ENCODE measurements at regions not wholly inside any gene's neighbourhood (a gene's known extent, or its start where the extent isn't known, plus 50 kb on each side); places are given as distances from the start of the nearest gene placed in this dataset.

- Histone ChIP-seq H3K9me3 (ENCODE audit: control insufficient read depth in 2 of 2, insufficient read depth in 1 of 2, low read depth in 1 of 2, low read length in 1 of 2) (no peaks in the 10 kb centered on the region), H3K4me3 (ENCODE audit: low read depth in 1 of 2, low read length in 2 of 2) (no peak overlapping the region), H3K27me3 (ENCODE audit: control insufficient read depth in 1 of 2, insufficient read depth in 2 of 2, low read length in 2 of 2) (no peaks in the 10 kb centered on the region), H3K4me1 (ENCODE audit: control insufficient read depth in 2 of 2, insufficient read depth in 2 of 2, low read length in 1 of 2) (no peaks in the 10 kb centered on the region), H3K27ac (ENCODE audit: low read depth in 2 of 2, low read length in 1 of 2) (no peak overlapping the region), H3K36me3 (ENCODE audit: control insufficient read depth in 2 of 2, insufficient read depth in 2 of 2, low read length in 1 of 2) (no peaks in the 10 kb centered on the region)
Measured at GRCh38 chr6:81813305-81813704, 60.8 kb upstream of the TENT5A start.

- WGBS, 2 donors, result 76 to 79% methylated on average over 4 of the region's 4 CpGs
- Histone ChIP-seq H3K9me3 (ENCODE audit: control insufficient read depth in 2 of 2, insufficient read depth in 1 of 2, low read depth in 1 of 2, low read length in 1 of 2) (no peaks in the 10 kb centered on the region), H3K4me3 (ENCODE audit: low read depth in 1 of 2, low read length in 2 of 2) (no peak overlapping the region)
Measured at GRCh38 chr6:81812401-81812800, 59.9 kb upstream of the TENT5A start.

GRCh38 chr6:81808851-81809570 lies 56.5 kb upstream of the TENT5A start:
- H3K9me3 ChIP-seq (ENCODE audit: control insufficient read depth in 2 of 2, insufficient read depth in 1 of 2, low read depth in 1 of 2, low read length in 1 of 2), result no peaks in the 10 kb centered on the region
- H3K4me1 ChIP-seq (ENCODE audit: control insufficient read depth in 2 of 2, insufficient read depth in 2 of 2, low read length in 1 of 2), result no peaks in the 10 kb centered on the region
- H3K27ac ChIP-seq (ENCODE audit: low read depth in 2 of 2, low read length in 1 of 2), result no peak overlapping the region
- H3K27me3 ChIP-seq (ENCODE audit: control insufficient read depth in 1 of 2, insufficient read depth in 2 of 2, low read length in 2 of 2), result no peaks in the 10 kb centered on the region
- H3K4me3 ChIP-seq (ENCODE audit: low read depth in 1 of 2, low read length in 2 of 2), result no peak overlapping the region
- 33 to 42% methylated on average over 6 of the region's 6 CpGs for WGBS, 2 donors
- H3K36me3 ChIP-seq (ENCODE audit: control insufficient read depth in 2 of 2, insufficient read depth in 2 of 2, low read length in 1 of 2), result no peaks in the 10 kb centered on the region

More at GRCh38 chr6:81812401-81812800, 59.9 kb upstream of the TENT5A start:
- Histone ChIP-seq H3K27me3 (ENCODE audit: control insufficient read depth in 1 of 2, insufficient read depth in 2 of 2, low read length in 2 of 2) (no peaks in the 10 kb centered on the region), H3K27ac (ENCODE audit: low read depth in 2 of 2, low read length in 1 of 2) (no peak overlapping the region), H3K36me3 (ENCODE audit: control insufficient read depth in 2 of 2, insufficient read depth in 2 of 2, low read length in 1 of 2) (no peaks in the 10 kb centered on the region), H3K4me1 (ENCODE audit: control insufficient read depth in 2 of 2, insufficient read depth in 2 of 2, low read length in 1 of 2) (no peaks in the 10 kb centered on the region)

- Histone ChIP-seq H3K9me3 (ENCODE audit: control insufficient read depth in 2 of 2, insufficient read depth in 1 of 2, low read depth in 1 of 2, low read length in 1 of 2) (no peaks in the 10 kb centered on the region), H3K4me1 (ENCODE audit: control insufficient read depth in 2 of 2, insufficient read depth in 2 of 2, low read length in 1 of 2) (no peaks in the 10 kb centered on the region)
- WGBS, 2 donors, result 66 to 68% methylated on average over 8 of the region's 8 CpGs
Measured at GRCh38 chr6:81806793-81807565, 54.5 kb upstream of the TENT5A start.

GRCh38 chr6:81802356-81802755 lies 49.9 kb upstream of the TENT5A start:
- no peaks in the 10 kb centered on the region for H3K36me3 ChIP-seq (ENCODE audit: control insufficient read depth in 2 of 2, insufficient read depth in 2 of 2, low read length in 1 of 2)
- 82 to 87% methylated on average over 4 of the region's 4 CpGs for WGBS, 2 donors
- H3K4me3 ChIP-seq (ENCODE audit: low read depth in 1 of 2, low read length in 2 of 2), result no peak overlapping the region
- no peaks in the 10 kb centered on the region for H3K4me1 ChIP-seq (ENCODE audit: control insufficient read depth in 2 of 2, insufficient read depth in 2 of 2, low read length in 1 of 2)
- no peaks in the 10 kb centered on the region for H3K9me3 ChIP-seq (ENCODE audit: control insufficient read depth in 2 of 2, insufficient read depth in 1 of 2, low read depth in 1 of 2, low read length in 1 of 2)
- H3K27me3 ChIP-seq (ENCODE audit: control insufficient read depth in 1 of 2, insufficient read depth in 2 of 2, low read length in 2 of 2), result no peaks in the 10 kb centered on the region
- no peak overlapping the region for H3K27ac ChIP-seq (ENCODE audit: low read depth in 2 of 2, low read length in 1 of 2)

More at GRCh38 chr6:81806793-81807565, 54.5 kb upstream of the TENT5A start:
- H3K36me3 ChIP-seq (ENCODE audit: control insufficient read depth in 2 of 2, insufficient read depth in 2 of 2, low read length in 1 of 2), result no peaks in the 10 kb centered on the region
- no peaks in the 10 kb centered on the region for H3K27me3 ChIP-seq (ENCODE audit: control insufficient read depth in 1 of 2, insufficient read depth in 2 of 2, low read length in 2 of 2)
- H3K27ac ChIP-seq (ENCODE audit: low read depth in 2 of 2, low read length in 1 of 2), result no peak overlapping the region
- H3K4me3 ChIP-seq (ENCODE audit: low read depth in 1 of 2, low read length in 2 of 2), result no peak overlapping the region
